Thyroid gland (tissue), 4 donors: ENCODE measurements at regions not wholly inside any gene's neighbourhood (a gene's known extent, or its start where the extent isn't known, plus 50 kb on each side); places are given as distances from the start of the nearest gene placed in this dataset.

Experiments
- POLR2A ChIP-seq, 2 donors: fragments of 450-650 bp; IDR thresholded peaks; one replicate each; pipeline ENCODE4 v1.6.1; 2017; ENCODE audit warnings: antibody characterized with exemption in 2 of 2, mild to moderate bottlenecking in 2 of 2, moderate library complexity in 1 of 2
- TF ChIP-seq, protein P1 (sequence below), 6 experiments: fragments of 200-600 bp in 3 of 6; fragments of 450-650 bp in 3 of 6; sonication (generic) in 3 of 6; IDR thresholded peaks; one replicate each; pipeline ENCODE4 v1.5.1; 2016 to 2019; ENCODE audit warnings: antibody characterized with exemption in 6 of 6, mild to moderate bottlenecking in 2 of 6, inconsistent platforms in 1 of 6, moderate library complexity in 1 of 6

- TF ChIP-seq, protein P1, sequence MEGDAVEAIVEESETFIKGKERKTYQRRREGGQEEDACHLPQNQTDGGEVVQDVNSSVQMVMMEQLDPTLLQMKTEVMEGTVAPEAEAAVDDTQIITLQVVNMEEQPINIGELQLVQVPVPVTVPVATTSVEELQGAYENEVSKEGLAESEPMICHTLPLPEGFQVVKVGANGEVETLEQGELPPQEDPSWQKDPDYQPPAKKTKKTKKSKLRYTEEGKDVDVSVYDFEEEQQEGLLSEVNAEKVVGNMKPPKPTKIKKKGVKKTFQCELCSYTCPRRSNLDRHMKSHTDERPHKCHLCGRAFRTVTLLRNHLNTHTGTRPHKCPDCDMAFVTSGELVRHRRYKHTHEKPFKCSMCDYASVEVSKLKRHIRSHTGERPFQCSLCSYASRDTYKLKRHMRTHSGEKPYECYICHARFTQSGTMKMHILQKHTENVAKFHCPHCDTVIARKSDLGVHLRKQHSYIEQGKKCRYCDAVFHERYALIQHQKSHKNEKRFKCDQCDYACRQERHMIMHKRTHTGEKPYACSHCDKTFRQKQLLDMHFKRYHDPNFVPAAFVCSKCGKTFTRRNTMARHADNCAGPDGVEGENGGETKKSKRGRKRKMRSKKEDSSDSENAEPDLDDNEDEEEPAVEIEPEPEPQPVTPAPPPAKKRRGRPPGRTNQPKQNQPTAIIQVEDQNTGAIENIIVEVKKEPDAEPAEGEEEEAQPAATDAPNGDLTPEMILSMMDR (IDR thresholded peaks at IDR 0.05) = no peak
- TF ChIP-seq POLR2A (IDR thresholded peaks at IDR 0.05) = no peak
Observed at GRCh38 chr11:127130321-127130720, 129.8 kb upstream of the KIRREL3 start.
